ENCODE measurements at regions not wholly inside any gene's neighbourhood (a gene's known extent, or its start where the extent isn't known, plus 50 kb on each side); places are given as distances from the start of the nearest gene placed in this dataset.
"Not testable (repeated sequence)": the region's sequence is repeated elsewhere in the genome, so short reads cannot be mapped to it uniquely, and the experiment has no call there.

DNA sequence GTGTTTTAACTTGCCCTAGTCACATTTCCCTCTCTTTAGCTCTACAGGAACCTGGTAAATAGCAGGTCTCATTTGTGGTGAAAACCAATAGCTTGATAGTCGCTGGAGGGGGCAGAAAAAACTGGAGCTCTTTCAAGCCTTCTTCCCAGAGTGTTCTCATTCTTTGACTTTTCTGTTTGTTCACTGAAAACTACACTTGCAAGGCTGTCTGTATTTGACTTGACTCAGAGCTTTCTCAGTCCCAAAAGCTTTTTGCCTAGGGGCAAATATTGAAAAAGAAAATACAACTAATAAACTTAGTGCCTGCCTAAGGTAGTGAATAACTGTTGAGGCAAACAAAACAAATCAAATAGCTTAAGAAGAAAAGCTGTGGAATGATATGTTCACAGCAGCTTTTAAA lies 217.1 kb upstream of the CHRM3 start:
- in situ Hi-C loops (cut with HindIII; ENCODE audit: low pct_unique_long_range_greater_than_20kb, low sequenced_read_pairs): no loop called here
- DNase-seq (ENCODE audit: low read depth, low spot score): no peak

DNA sequence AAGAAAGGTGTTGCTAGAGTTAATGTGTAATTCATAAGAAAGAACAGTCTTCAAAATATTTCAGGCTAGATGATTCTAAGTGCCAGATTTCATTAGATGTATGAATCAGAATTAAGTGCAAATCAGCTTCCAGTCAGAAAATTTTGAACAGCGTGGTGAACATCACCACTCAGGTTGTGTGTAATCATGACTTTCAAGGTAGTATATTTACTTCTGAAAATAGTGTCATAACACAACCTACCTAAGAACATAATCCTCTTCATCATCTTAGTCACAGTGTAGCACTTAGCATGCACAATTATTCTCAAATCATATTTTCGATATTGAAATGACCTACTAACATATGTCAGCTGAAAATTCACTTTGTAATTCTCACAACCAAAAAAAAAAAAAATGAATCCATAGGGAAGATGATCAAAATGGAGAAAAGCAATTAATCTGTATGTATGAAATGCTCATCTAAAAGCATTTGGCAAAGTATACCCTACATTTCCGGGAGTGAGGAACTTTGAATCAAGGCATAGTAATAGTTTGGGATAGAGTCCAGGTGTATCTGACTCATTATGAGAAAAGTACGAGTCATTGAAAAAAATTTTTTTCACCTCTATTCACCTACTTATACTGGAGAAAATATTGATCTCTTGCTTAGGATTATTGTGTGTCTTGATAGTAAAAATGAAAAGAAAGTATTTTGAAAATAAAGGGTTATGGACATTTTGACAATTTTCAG lies 221.8 kb upstream of the CHRM3 start:
- in situ Hi-C loops (cut with HindIII; ENCODE audit: low pct_unique_long_range_greater_than_20kb, low sequenced_read_pairs): no loop called here
- no peak for DNase-seq (ENCODE audit: low read depth, low spot score)

DNA sequence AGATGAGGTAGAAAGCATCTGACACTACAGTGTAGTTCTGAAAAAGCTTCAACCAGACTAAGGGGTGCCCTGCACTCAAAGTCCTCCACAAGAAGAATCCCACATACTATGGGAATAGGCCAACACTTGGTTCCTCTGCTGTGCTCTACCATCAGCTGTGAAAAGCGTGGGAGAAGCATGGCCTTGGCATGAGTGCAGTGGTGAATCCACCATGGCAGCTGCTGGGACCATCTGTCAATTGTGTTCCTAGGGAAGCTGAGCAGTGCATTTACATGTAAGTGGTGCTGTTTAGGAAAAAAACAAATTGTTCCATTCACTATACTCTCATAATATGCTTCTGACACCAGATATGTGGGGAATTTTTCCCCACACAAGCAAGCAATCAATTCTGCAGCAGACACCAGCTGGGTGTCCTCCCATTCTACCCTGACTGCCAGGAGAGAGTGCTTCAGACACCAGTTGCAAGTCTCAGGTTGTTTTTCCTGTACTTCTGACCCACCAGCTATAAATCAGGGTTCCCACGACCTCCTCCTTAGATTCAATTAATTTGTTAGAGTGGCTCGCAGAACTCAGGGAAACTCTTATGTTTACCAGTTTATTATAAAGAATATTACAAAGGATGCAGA lies 230.8 kb upstream of the CHRM3 start:
- in situ Hi-C loops (cut with HindIII; ENCODE audit: low pct_unique_long_range_greater_than_20kb, low sequenced_read_pairs): no loop called here
- no peak for DNase-seq (ENCODE audit: low read depth, low spot score)

DNA sequence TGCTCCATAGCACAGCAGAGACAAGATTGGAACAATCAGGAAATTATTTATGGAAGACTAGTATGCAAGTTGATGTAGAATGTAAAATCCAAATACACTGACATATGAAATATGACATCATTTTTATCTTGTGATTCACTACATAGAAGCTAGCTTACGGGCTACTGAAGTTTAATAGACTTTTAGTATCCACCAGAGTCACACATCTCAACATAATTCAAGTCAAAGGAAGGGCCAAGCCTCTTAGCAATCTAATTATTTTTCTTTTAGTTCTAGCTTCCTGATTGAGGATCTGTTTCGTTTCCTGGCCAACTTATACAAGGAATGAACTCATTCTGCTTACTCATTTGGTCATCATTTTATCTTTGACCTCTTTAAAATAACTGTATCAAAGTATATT lies 234.4 kb upstream of the CHRM3 start:
- in situ Hi-C loops (cut with HindIII; ENCODE audit: low pct_unique_long_range_greater_than_20kb, low sequenced_read_pairs): no loop called here
- no peak for DNase-seq (ENCODE audit: low read depth, low spot score)

DNA sequence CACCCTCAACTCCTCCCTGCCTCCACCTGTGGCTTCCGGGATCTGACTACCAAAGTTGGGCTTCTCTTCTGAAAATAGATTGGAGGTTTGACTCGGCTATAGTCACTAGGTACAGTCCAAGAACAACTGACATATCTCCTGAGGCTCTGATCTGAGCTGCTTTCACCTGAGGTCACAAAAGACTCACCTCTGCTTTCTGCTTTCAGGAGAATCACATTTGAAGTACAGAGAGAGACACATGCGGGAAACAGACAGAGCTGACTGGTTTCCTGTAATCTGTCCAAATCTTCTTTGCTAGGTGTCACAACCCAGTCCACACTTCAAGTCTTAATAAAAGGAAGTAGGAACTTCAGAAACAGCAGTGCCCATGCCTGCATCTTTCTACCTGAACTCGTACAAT lies 245.4 kb upstream of the CHRM3 start:
- in situ Hi-C loops (cut with HindIII; ENCODE audit: low pct_unique_long_range_greater_than_20kb, low sequenced_read_pairs): no loop called here
- no peak for DNase-seq (ENCODE audit: low read depth, low spot score)

DNA sequence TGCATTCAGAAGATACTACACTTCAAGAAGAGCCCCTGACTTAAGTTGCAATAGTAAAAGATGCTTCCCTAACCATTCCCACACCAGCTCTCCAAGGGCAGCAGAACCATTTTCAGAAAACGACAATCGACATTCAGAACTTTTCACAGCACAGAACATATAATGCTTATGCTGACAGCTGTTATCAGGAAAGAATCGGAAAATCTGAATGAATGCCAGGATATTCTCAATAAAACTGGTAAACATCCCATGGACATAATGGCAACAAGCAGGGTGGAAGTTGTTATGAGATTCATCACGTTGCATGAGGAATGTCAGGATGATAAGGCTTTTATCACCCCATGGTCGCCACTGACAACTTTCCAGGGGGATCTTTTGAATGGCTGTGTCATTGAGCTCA lies 246.6 kb upstream of the CHRM3 start:
- DNase-seq (ENCODE audit: low read depth, low spot score): no peak
- in situ Hi-C loops (cut with HindIII; ENCODE audit: low pct_unique_long_range_greater_than_20kb, low sequenced_read_pairs): no loop called here

DNA sequence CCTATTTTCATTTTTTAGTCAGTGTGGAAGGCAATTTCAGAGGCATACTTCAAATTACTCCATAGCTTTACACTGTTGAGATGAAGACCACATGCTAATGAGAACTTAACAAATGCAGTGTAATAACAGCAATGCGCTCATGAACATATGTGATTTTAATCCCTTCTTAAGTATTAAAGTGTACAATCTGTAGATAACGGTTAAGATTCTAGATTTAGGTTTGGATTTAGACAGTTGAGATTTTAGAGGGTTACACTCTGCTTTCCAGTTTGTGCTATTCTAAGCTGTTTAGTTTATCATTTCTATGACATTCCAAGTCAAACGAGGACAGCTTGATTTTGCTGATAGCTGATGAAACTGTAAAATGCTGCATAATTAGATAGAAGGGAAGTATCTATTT lies 257.8 kb upstream of the CHRM3 start:
- in situ Hi-C loops (cut with HindIII; ENCODE audit: low pct_unique_long_range_greater_than_20kb, low sequenced_read_pairs): no loop called here
- DNase-seq (ENCODE audit: low read depth, low spot score): no peak

DNA sequence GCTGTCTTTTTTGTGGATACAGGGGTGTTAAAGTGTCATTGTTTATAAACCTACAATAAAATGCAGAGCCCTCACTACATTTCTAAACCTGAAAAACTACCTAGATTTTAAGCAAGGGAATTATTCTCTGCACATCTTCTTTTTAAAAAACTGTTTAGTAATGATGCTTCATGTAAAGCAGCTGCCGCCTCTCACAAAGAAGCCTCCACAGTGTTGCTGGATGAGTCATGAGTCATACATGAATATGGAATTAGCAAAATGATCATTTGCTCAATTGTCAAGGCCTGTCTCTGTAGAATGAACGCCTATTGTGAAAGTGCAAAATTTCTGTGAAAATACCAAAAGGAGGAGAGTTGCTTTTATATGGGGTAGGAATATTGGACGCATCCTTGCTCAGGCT lies 259.5 kb upstream of the CHRM3 start:
- in situ Hi-C loops (cut with HindIII; ENCODE audit: low pct_unique_long_range_greater_than_20kb, low sequenced_read_pairs): no loop called here
- DNase-seq (ENCODE audit: low read depth, low spot score): no peak

DNA sequence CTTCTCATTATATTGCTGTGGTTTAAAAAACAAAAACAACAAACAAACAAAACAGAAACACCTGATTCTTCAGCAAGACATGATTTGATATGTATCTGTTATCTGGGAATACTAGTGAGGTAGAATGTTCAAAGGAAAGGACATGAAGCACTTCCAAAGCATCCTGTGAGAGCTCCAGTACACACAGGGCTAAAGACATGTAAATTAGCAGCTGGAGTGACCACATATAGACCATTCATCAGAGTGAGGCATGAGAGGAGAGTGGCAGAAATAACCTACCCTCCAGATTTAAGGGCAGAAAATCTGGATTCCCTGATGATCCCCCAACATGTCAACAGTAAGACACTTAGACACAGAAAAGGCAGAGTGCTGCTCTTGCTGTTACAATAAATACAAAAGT lies 260.5 kb upstream of the CHRM3 start:
- no peak for DNase-seq (ENCODE audit: low read depth, low spot score)

DNA sequence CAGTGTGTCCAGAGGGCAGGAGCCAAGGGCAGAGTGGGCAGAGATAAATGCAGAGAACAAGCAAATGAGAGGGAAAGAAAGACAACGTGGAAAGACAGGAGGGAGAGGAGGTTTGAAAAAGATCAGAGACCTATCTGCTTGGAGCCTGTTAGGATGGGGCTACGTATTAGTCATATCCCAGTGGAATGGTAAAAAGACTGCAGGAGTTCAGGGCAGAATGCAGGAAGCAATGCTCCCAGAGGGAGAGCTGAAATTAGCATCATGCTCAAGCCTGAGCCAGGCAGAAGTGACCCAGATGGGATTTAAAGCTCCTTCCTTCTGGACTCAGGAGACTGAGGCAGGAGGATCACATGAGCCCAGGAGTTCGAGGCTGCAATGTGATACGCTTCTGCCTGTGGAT lies 261.3 kb upstream of the CHRM3 start:
- in situ Hi-C loops (cut with HindIII; ENCODE audit: low pct_unique_long_range_greater_than_20kb, low sequenced_read_pairs): no loop called here
- no peak for DNase-seq (ENCODE audit: low read depth, low spot score)

More for the DNA sequence above, 260.5 kb upstream of the CHRM3 start:
- in situ Hi-C loops (cut with HindIII; ENCODE audit: low pct_unique_long_range_greater_than_20kb, low sequenced_read_pairs): no loop called here

DNA sequence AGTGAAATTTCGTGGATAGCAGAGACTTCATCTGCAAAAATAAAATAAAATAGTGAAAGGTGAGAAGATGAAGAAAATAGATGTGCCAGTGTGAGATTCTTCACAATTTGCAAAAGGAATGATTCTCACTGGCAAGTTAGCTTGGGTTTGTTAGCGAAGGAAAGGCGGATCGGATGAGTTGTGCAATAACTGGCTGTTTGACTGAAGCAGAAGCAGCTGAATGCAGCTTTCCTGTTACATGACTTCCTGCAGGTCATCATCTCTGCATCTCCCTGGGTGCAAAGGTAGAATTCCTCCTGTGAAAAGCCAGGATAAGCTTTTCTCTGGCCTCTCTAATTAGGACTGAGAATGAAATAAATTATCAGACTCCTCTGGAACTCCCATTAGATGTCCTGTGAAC lies 263.1 kb upstream of the CHRM3 start:
- no peak for DNase-seq (ENCODE audit: low read depth, low spot score)
- in situ Hi-C loops (cut with HindIII; ENCODE audit: low pct_unique_long_range_greater_than_20kb, low sequenced_read_pairs): no loop called here

DNA sequence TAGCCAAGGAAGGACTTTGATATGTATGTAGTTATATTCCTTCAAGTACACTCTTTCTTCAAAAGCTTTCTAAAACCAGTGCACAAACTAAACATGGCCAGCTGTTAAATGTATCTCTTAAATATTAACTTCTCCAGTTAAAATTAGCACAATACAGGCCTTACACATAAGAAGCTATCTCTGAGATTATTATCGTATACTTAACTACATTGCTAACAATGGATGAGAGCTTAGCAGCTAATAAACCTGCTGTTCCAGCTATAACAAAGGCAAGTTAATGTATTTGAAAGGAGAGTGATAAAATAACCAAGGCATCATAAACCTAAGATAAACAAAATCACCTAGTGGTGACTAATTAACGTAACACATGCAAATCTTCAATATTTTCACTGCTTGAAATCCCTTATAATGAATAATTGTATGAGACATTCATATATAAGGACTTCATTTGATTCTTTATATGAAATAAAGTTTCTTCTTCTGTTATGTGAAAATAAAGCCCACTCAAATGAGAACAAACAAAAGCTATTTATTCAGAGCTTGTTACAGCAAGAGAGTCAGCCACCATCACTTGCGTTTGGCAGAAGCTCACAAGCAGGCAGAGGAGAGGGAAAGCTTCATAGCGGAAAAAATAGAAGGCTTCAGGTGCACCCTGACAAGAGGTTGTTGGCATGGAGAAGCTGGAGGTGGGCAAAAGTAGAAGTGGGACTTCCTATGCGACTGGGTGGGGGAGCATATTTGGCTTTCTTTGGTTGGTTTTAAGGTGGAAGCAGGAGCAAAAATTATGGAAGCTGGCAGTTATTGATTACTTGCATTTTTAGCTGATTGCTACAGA lies 274.1 kb upstream of the CHRM3 start:
- no peak for DNase-seq (ENCODE audit: low read depth, low spot score)
- in situ Hi-C loops (cut with HindIII; ENCODE audit: low pct_unique_long_range_greater_than_20kb, low sequenced_read_pairs): no loop called here

DNA sequence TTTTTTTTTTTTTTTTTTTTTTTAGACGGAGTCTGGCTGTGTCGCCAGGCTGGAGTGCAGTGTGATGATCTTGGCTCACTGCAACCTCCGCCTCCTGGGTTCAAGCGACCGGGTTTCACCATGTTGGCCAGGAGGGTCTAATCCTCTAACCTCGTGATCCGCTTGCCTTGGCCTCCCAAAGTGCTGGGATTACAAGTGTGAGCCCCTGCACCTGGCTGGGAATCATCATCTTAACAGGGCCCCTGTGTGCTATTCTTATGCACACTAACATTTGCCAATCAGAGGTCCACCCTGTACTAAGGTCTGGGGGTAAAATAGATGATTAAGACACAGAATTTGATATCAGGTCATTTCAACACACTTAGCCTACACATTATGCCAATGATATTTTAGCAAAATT lies 278.7 kb upstream of the CHRM3 start:
- in situ Hi-C loops (cut with HindIII; ENCODE audit: low pct_unique_long_range_greater_than_20kb, low sequenced_read_pairs): no loop called here

DNA sequence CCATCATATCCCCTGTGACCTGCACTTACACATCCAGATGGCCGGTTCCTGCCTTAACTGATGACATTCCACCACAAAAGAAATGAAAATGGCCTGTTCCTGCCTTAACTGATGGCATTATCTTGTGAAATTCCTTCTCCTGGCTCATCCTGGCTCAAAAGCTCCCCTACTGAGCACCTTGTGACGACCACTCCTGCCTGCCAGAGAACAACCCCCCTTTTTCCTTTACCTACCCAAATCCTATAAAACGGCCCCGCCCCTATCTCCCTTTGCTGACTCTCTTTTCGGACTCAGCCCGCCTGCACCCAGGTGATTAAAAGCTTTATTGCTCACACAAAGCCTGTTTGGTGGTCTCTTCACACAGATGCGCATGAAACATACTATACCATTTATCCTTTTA lies 279.7 kb upstream of the CHRM3 start:
- in situ Hi-C loops (cut with HindIII; ENCODE audit: low pct_unique_long_range_greater_than_20kb, low sequenced_read_pairs); DNase-seq (ENCODE audit: low read depth, low spot score): not testable (repeated sequence)

More for the DNA sequence above, 278.7 kb upstream of the CHRM3 start:
- no peak for DNase-seq (ENCODE audit: low read depth, low spot score)

DNA sequence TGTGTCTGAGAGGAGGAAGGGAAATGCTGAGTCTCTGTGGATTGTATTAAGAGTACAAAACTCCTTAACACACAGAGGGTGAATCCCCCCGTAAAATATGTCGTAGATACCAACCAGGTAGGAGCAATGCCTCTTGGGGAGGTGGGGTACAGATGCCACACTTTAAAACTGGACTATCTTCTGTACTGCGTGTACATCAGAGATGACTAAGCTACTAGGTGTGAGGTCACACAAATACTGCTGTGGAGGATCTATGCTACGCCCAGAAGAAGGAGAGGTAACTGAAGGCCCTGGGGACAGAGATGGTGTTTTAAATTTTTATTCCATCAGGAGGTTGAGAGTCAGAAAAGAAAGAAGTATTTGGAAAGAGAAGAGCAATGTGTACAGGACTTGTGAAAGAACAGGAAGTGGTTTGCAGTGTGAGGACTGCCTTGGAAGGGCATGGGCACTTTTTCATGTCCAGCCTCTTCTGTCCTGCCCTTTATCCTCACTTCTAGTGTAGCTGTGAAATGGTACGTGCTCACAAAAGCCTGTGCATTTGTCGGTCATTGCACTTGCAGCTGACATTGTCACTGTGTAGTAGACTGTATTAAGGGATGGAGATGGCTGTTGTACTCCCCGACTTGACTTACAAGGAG lies 287.8 kb upstream of the CHRM3 start:
- in situ Hi-C loops (cut with HindIII; ENCODE audit: low pct_unique_long_range_greater_than_20kb, low sequenced_read_pairs): no loop called here
- no peak for DNase-seq (ENCODE audit: low read depth, low spot score)

DNA sequence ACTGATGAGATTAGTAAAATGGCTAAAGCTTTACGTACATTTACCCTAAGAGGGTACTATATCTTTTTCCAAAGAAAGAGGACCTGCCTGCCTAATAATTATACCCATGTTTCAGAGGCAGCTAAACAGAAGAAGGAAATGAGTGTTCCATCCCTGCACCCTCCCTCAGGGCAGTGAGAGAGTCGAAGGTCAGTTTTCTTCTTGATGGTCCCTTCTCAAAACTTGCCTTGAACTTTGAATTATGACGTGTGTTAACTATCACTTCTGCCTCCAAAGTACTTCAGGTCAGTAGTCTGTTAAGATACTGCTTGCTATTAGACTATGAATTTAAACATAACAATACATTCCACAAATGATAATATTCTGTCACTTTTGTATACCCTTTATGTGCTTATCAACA lies 294.8 kb upstream of the CHRM3 start:
- in situ Hi-C loops (cut with HindIII; ENCODE audit: low pct_unique_long_range_greater_than_20kb, low sequenced_read_pairs): no loop called here

DNA sequence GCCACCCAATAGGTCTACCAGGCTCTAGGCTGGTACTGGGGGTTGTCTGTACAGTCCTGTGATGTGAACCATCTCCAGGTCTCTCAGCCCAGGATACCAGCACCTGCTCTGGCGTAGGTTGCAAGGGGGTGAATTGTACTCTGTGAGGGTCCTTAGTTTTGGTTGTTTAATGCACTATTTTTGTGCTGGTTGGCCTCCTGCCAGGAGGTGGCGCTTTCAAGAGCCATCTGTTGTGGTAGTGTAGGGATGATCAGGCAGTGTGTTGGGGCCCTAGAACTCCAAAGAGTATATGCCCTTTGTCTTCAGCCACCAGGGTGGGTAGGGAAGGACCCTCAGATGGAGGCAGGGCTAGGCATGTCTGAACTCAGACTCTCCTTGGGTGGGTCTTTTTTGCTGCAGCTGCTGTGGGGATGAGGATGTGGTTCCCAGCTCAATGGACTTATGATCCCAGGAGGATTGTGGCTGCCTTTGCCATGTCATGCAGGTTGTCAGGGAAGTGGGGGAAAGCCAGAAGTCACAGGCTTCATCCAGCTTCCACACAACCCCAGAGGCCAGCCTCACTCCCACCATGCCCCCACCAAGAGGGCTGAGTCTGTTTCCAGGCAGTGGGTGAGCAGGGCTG lies 301.8 kb upstream of the CHRM3 start:
- in situ Hi-C loops (cut with HindIII; ENCODE audit: low pct_unique_long_range_greater_than_20kb, low sequenced_read_pairs): no loop called here

More for the DNA sequence above, 294.8 kb upstream of the CHRM3 start:
- no peak for DNase-seq (ENCODE audit: low read depth, low spot score)

DNA sequence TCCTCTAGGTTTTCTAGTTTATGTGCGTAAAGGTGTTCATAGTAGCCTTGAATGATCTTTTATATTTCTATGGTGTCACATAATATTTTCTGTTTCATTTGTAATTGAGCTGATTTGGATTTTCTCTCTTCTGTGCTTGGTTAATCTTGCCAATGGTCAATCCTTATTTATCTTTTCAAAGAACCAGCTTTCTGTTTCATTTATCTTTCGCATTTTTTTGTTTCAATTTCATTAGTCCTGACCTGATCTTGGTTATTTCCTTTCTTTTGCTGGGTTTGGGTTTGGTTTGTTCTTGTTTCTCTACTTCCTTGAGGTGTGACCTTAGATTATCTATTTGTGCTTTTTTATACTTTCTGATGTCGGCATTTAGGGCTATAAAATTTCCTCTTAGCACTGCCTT lies 304.4 kb upstream of the CHRM3 start:
- DNase-seq (ENCODE audit: low read depth, low spot score); in situ Hi-C loops (cut with HindIII; ENCODE audit: low pct_unique_long_range_greater_than_20kb, low sequenced_read_pairs): not testable (repeated sequence)

More for the DNA sequence above, 301.8 kb upstream of the CHRM3 start:
- no peak for DNase-seq (ENCODE audit: low read depth, low spot score)
